ENCODE measurements at regions not wholly inside any gene's neighbourhood (a gene's known extent, or its start where the extent isn't known, plus 50 kb on each side); places are given as distances from the start of the nearest gene placed in this dataset.

- H3K4me2 ChIP-seq (ENCODE audit: low read length), result no peak overlapping the region
- no peaks in the 10 kb centered on the region for H3K9me3 ChIP-seq (ENCODE audit: control insufficient read depth, low read length)
- no peak overlapping the region for H2AFZ ChIP-seq
- no peak overlapping the region for H3K4me3 ChIP-seq (ENCODE audit: low read depth, low read length)
- H3K79me2 ChIP-seq, result no peaks in the 10 kb centered on the region
- H3K27ac ChIP-seq, result no peak overlapping the region
- TF ChIP-seq CTCF (IDR thresholded peaks at IDR 0.05), result no peak
- H3K9ac ChIP-seq, result no peak overlapping the region
- H3K36me3 ChIP-seq (ENCODE audit: control insufficient read depth, insufficient read depth, low read length), result no peaks in the 10 kb centered on the region
- no peaks in the 10 kb centered on the region for H3K4me1 ChIP-seq
- no peaks in the 10 kb centered on the region for H3K27me3 ChIP-seq (ENCODE audit: control insufficient read depth, insufficient read depth, low read length)
These were observed 1074.2 kb upstream of the ZEB2 start for GRCh38 chr2:145593991-145594614.

- H3K27me3 ChIP-seq (ENCODE audit: control insufficient read depth, insufficient read depth, low read length), result no peaks in the 10 kb centered on the region
- H3K27ac ChIP-seq, result no peak overlapping the region
- H2AFZ ChIP-seq, result no peak overlapping the region
- H3K79me2 ChIP-seq, result no peaks in the 10 kb centered on the region
- no peaks in the 10 kb centered on the region for H3K4me1 ChIP-seq
- no peak overlapping the region for H3K4me3 ChIP-seq (ENCODE audit: low read depth, low read length)
- no peak overlapping the region for H3K9ac ChIP-seq
- H3K36me3 ChIP-seq (ENCODE audit: control insufficient read depth, insufficient read depth, low read length), result no peaks in the 10 kb centered on the region
- no peak overlapping the region for H3K4me2 ChIP-seq (ENCODE audit: low read length)
- TF ChIP-seq CTCF (IDR thresholded peaks at IDR 0.05), result no peak
- H3K9me3 ChIP-seq (ENCODE audit: control insufficient read depth, low read length), result no peaks in the 10 kb centered on the region
These were observed 1073.4 kb upstream of the ZEB2 start for GRCh38 chr2:145593280-145593679.

GRCh38 chr2:145592361-145592760, 1072.4 kb upstream of the ZEB2 start:
- TF ChIP-seq CTCF (IDR thresholded peaks at IDR 0.05), result no peak
- no peaks in the 10 kb centered on the region for H3K79me2 ChIP-seq
- no peak overlapping the region for H3K4me3 ChIP-seq (ENCODE audit: low read depth, low read length)
- H3K9me3 ChIP-seq (ENCODE audit: control insufficient read depth, low read length), result no peaks in the 10 kb centered on the region
- no peak overlapping the region for H3K27ac ChIP-seq
- no peaks in the 10 kb centered on the region for H3K27me3 ChIP-seq (ENCODE audit: control insufficient read depth, insufficient read depth, low read length)
- H3K4me2 ChIP-seq (ENCODE audit: low read length), result no peak overlapping the region
- H3K4me1 ChIP-seq, result no peaks in the 10 kb centered on the region
- no peak overlapping the region for H2AFZ ChIP-seq
- H3K36me3 ChIP-seq (ENCODE audit: control insufficient read depth, insufficient read depth, low read length), result no peaks in the 10 kb centered on the region
- H3K9ac ChIP-seq, result no peak overlapping the region

- no peak overlapping the region for H3K9ac ChIP-seq
These were observed 1071.3 kb upstream of the ZEB2 start for GRCh38 chr2:145591109-145591809.

More at GRCh38 chr2:145591109-145591809, 1071.3 kb upstream of the ZEB2 start:
- Histone ChIP-seq H3K27me3 (ENCODE audit: control insufficient read depth, insufficient read depth, low read length) (no peaks in the 10 kb centered on the region), H3K4me1 (no peaks in the 10 kb centered on the region), H3K27ac (no peak overlapping the region), H3K79me2 (no peaks in the 10 kb centered on the region), H3K9me3 (ENCODE audit: control insufficient read depth, low read length) (no peaks in the 10 kb centered on the region), H3K4me2 (ENCODE audit: low read length) (no peak overlapping the region), H3K36me3 (ENCODE audit: control insufficient read depth, insufficient read depth, low read length) (no peaks in the 10 kb centered on the region), H2AFZ (no peak overlapping the region), H3K4me3 (ENCODE audit: low read depth, low read length) (no peak overlapping the region)
- no peak for TF ChIP-seq CTCF (IDR thresholded peaks at IDR 0.05)

All from parathyroid adenoma (tissue), 2 donors.